PC-3 (cell line): ENCODE measurements at regions not wholly inside any gene's neighbourhood (a gene's known extent, or its start where the extent isn't known, plus 50 kb on each side); places are given as distances from the start of the nearest gene placed in this dataset.

Experiments used
- ATAC-seq: fragments of 200-7000 bp; cut with Tn5 transposase; 2 replicates; pipeline ENCODE4 v1.9.1; 2020; ENCODE audit warnings: mild to moderate bottlenecking, moderate library complexity
- BruUV-seq: library from RNA; stranded (reverse); fragments of 400-500 nt; replicated peaks from 2 replicates; lab custom pipeline; 2021; lab: Mats Ljungman, UMichigan
- CTCF ChIA-PET: fragments of 300-600 bp; sonication (Branson Sonifier 250); formaldehyde crosslinking; loops from one replicate; lab custom pipeline; 2022; ENCODE audit warnings: antibody characterized with exemption; lab: Charles Lee
- POLR2A ChIA-PET: fragments of 300-600 bp; sonication (Branson Sonifier 250); formaldehyde crosslinking; loops from one replicate; lab custom pipeline; 2022; ENCODE audit warnings: antibody characterized with exemption; ENCODE audit not compliant: unreplicated experiment; lab: Charles Lee
- DNase-seq: peaks from one replicate; pipeline ENCODE4 v3.0.0-alpha.2; 2015
- H2AFZ ChIP-seq: fragments of 300-600 bp; sonication (generic); 2 replicates; pipeline ENCODE4 v1.6.0; 2016; ENCODE audit warnings: antibody characterized with exemption, low read length
- H3F3A ChIP-seq: fragments of 300-600 bp; sonication (generic); one replicate; pipeline ENCODE4 v1.6.0; 2017; ENCODE audit warnings: antibody characterized with exemption, low read length, control low read depth, mild to moderate bottlenecking; ENCODE audit not compliant: unreplicated experiment
- H3K27ac ChIP-seq: fragments of 300-600 bp; sonication (generic); 2 replicates; pipeline ENCODE4 v1.5.1; 2016; ENCODE audit warnings: mild to moderate bottlenecking, low read length
- H3K27me3 ChIP-seq: fragments of 300-600 bp; sonication (generic); 2 replicates; pipeline ENCODE4 v1.6.1; 2016; ENCODE audit warnings: low read length, mixed read lengths
- H3K36me3 ChIP-seq: fragments of 300-600 bp; sonication (generic); 2 replicates; pipeline ENCODE4 v1.6.1; 2016; ENCODE audit warnings: low read depth, mixed run types, low read length, mixed read lengths
- H3K4me1 ChIP-seq: fragments of 300-600 bp; sonication (generic); 2 replicates; pipeline ENCODE4 v1.5.1; 2016; ENCODE audit warnings: low read length; ENCODE audit not compliant: insufficient read depth
- H3K4me2 ChIP-seq: fragments of 300-600 bp; sonication (generic); 2 replicates; pipeline ENCODE4 v1.6.0; 2016; ENCODE audit warnings: low read length
- H3K4me3 ChIP-seq: fragments of 300-600 bp; sonication (generic); 2 replicates; pipeline ENCODE4 v1.5.1; 2016; ENCODE audit warnings: mild to moderate bottlenecking, low read length, mixed read lengths
- H3K79me2 ChIP-seq: fragments of 300-600 bp; sonication (generic); 2 replicates; pipeline ENCODE4 v1.6.1; 2017; ENCODE audit warnings: low read length, mixed read lengths
- H3K9ac ChIP-seq: fragments of 300-600 bp; sonication (generic); 2 replicates; pipeline ENCODE4 v1.6.0; 2016; ENCODE audit warnings: mild to moderate bottlenecking, low read length
- H3K9me2 ChIP-seq: fragments of 300-600 bp; sonication (generic); replicated peaks from 2 replicates; pipeline ENCODE4 v1.6.1; 2016; ENCODE audit warnings: mixed run types, low read length, mixed read lengths
- H3K9me3 ChIP-seq: fragments of 300-600 bp; sonication (generic); 2 replicates; pipeline ENCODE4 v1.6.1; 2016; ENCODE audit warnings: low read length, mixed read lengths
- H4K20me1 ChIP-seq: fragments of 300-600 bp; sonication (generic); 2 replicates; pipeline ENCODE4 v1.6.1; 2016; ENCODE audit warnings: low read length, mixed read lengths
- CTCF ChIP-seq: fragments of 300-600 bp; sonication (generic); conservative IDR thresholded peaks from 2 replicates; pipeline ENCODE4 v1.5.1; 2017; ENCODE audit warnings: antibody characterized with exemption, low read depth, mild to moderate bottlenecking, low read length
- EZH2 ChIP-seq: fragments of 300-600 bp; sonication (generic); IDR thresholded peaks from one replicate; pipeline ENCODE4 v1.6.1; 2017; ENCODE audit warnings: antibody characterized with exemption, mild to moderate bottlenecking, low read length; ENCODE audit not compliant: unreplicated experiment
- EZH2phosphoT487 ChIP-seq: fragments of 300-600 bp; sonication (generic); IDR thresholded peaks from 2 replicates; pipeline ENCODE4 v1.6.1; 2018; ENCODE audit warnings: mild to moderate bottlenecking, antibody characterized with exemption, low read length, borderline replicate concordance
- intact Hi-C: fragments of 100-400 bp; cut with micrococcal nuclease; formaldehyde crosslinking; loops from 2 replicates; pipeline ENCODE4 v1.9.0; 2023

GRCh38 chr6:87939776-87940175 lies 107.9 kb upstream of the SPACA1 start:
- POLR2A ChIA-PET: no interaction called here

GRCh38 chr6:87938287-87938686 lies 109.4 kb upstream of the SPACA1 start:
- Histone ChIP-seq H2AFZ (no peak overlapping the region), H3K9me2 (no peaks in the 10 kb centered on the region), H3F3A (no peaks in the 10 kb centered on the region), H3K27ac (no peak overlapping the region), H3K4me2 (no peak overlapping the region), H3K36me3 (no peaks in the 10 kb centered on the region), H3K4me3 (no peak overlapping the region), H3K79me2 (no peaks in the 10 kb centered on the region), H3K9ac (no peak overlapping the region), H3K9me3 (no peaks in the 10 kb centered on the region), H3K4me1 (no peaks in the 10 kb centered on the region), H4K20me1 (no peaks in the 10 kb centered on the region), H3K27me3 (no peaks in the 10 kb centered on the region)
- TF ChIP-seq CTCF: no peak
- no peak for TF ChIP-seq EZH2
- no peak for TF ChIP-seq EZH2phosphoT487
- ChIA-PET CTCF (no interaction called here), POLR2A (no interaction called here)
- intact Hi-C loops: no loop called here
- no peak for ATAC-seq
- DNase-seq: no peak
- no TSS peak for BruUV-seq

More at GRCh38 chr6:87939776-87940175, 107.9 kb upstream of the SPACA1 start:
- Histone ChIP-seq H3K9ac (no peak overlapping the region), H3K4me1 (peaks cover 3% of the 10 kb centered on the region; the same call in 1 of the 2 replicates), H3F3A (no peaks in the 10 kb centered on the region), H3K79me2 (no peaks in the 10 kb centered on the region), H3K4me2 (no peak overlapping the region), H2AFZ (no peak overlapping the region), H3K9me3 (no peaks in the 10 kb centered on the region), H3K27me3 (no peaks in the 10 kb centered on the region), H3K36me3 (no peaks in the 10 kb centered on the region), H3K9me2 (no peaks in the 10 kb centered on the region), H4K20me1 (no peaks in the 10 kb centered on the region), H3K27ac (no peak overlapping the region), H3K4me3 (no peak overlapping the region)
- CTCF ChIA-PET: no interaction called here
- no peak for DNase-seq
- TF ChIP-seq EZH2phosphoT487 (no peak), CTCF (no peak), EZH2 (no peak)
- no peak for ATAC-seq
- BruUV-seq: no TSS peak
- intact Hi-C loops: no loop called here

- Histone ChIP-seq H2AFZ (no peak overlapping the region), H3K27me3 (0 out of 2 replicates have a peak, but pooled peaks cover 3% of the 10 kb centered on the region), H3K79me2 (no peaks in the 10 kb centered on the region), H3F3A (no peaks in the 10 kb centered on the region), H3K9me3 (no peaks in the 10 kb centered on the region), H3K9ac (no peak overlapping the region), H4K20me1 (no peaks in the 10 kb centered on the region), H3K36me3 (no peaks in the 10 kb centered on the region), H3K9me2 (no peaks in the 10 kb centered on the region), H3K4me3 (no peak overlapping the region), H3K4me2 (no peak overlapping the region), H3K27ac (no peak overlapping the region), H3K4me1 (no peaks in the 10 kb centered on the region)
- no peak for TF ChIP-seq CTCF
- TF ChIP-seq EZH2phosphoT487: no peak
- TF ChIP-seq EZH2: no peak
- CTCF ChIA-PET: no interaction called here
- no TSS peak for BruUV-seq
- no peak for DNase-seq
- POLR2A ChIA-PET: no interaction called here
- intact Hi-C loops: no loop called here
- no peak for ATAC-seq
Measured at GRCh38 chr6:87936065-87936464, 111.6 kb upstream of the SPACA1 start.
